ENCODE measurements at regions not wholly inside any gene's neighbourhood (a gene's known extent, or its start where the extent isn't known, plus 50 kb on each side); places are given as distances from the start of the nearest gene placed in this dataset.

DNA sequence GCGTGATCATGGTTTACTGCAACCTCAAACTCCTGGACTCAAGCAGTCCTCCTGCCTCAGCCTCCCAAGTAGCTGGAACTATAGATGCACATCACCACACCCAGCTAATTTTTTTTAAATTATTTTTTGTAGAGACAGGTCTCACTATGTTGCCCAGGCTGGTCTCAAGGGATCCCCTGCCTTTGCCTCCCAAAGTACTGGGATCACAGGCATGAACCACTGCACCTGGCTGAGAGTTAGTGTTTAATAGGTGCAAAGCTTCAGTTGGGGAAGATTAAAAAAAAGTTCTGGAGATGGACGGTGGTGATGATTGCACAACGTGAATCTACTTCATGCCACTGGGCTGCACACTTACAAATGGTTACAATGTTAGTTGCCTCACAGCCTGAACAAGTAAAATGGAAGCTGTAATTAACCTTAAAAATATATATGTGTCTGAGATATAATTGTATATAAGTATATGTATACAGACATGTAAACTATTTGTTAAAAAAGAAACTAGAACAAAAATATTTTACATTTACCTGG, 106.4 kb upstream of the ZNF438 start:
- DNase-seq (ENCODE audit: low spot score): no peak
- in situ Hi-C loops (cut with MboI; ENCODE audit: low pct_unique_long_range_greater_than_20kb, low sequenced_read_pairs, unreplicated experiment): no loop called here

DNA sequence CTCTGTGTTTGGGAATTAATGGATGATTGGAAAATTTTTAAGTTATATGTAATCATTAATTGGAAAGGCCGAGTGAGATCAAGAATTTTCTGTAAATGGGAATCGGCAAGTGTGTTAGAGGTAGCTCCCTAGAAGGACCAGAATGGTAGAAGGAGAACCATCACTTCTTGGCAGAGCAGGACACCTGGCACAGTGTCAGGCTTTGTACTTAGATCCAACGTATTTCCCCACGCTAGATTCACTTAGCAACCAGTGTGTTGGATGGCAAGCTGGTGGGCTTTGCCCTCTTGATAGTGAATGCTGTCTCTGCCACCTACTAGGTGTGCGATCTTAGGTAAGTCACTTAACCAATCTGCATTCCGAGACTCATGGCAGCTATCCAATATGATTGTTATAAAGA, 107.8 kb upstream of the ZNF438 start:
- in situ Hi-C loops (cut with MboI; ENCODE audit: low pct_unique_long_range_greater_than_20kb, low sequenced_read_pairs, unreplicated experiment): no loop called here
- DNase-seq (ENCODE audit: low spot score): no peak
- TF ChIP-seq, protein P1, sequence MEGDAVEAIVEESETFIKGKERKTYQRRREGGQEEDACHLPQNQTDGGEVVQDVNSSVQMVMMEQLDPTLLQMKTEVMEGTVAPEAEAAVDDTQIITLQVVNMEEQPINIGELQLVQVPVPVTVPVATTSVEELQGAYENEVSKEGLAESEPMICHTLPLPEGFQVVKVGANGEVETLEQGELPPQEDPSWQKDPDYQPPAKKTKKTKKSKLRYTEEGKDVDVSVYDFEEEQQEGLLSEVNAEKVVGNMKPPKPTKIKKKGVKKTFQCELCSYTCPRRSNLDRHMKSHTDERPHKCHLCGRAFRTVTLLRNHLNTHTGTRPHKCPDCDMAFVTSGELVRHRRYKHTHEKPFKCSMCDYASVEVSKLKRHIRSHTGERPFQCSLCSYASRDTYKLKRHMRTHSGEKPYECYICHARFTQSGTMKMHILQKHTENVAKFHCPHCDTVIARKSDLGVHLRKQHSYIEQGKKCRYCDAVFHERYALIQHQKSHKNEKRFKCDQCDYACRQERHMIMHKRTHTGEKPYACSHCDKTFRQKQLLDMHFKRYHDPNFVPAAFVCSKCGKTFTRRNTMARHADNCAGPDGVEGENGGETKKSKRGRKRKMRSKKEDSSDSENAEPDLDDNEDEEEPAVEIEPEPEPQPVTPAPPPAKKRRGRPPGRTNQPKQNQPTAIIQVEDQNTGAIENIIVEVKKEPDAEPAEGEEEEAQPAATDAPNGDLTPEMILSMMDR (IDR thresholded peaks at IDR 0.05; ENCODE audit: extremely low read depth, insufficient read depth, missing control alignments): no peak

More for the DNA sequence above, 106.4 kb upstream of the ZNF438 start:
- TF ChIP-seq, protein P1 (IDR thresholded peaks at IDR 0.05; ENCODE audit: extremely low read depth, insufficient read depth, missing control alignments): no peak

DNA sequence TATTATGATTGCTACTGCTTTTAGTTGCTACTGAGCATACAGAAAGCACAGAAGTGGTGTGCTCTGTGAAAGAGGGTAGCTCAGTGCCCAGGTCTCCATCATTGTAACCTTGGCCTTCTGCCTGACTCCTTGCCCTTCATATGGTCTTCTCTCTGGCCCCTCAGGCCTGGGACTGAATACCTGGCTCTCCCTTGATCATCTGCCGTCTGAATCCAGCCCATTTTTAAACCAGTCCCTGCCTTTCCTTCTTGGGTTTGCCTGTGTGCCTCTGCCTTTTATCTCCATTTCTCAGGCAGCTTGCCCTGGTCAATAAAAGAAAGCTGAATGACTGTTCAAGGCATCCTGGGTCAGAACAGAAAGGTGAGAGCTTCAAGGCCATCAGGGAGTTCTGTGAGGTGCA, 109.1 kb upstream of the ZNF438 start:
- DNase-seq (ENCODE audit: low spot score): no peak
- in situ Hi-C loops (cut with MboI; ENCODE audit: low pct_unique_long_range_greater_than_20kb, low sequenced_read_pairs, unreplicated experiment): no loop called here
- TF ChIP-seq, protein P1 (IDR thresholded peaks at IDR 0.05; ENCODE audit: extremely low read depth, insufficient read depth, missing control alignments): no peak

DNA sequence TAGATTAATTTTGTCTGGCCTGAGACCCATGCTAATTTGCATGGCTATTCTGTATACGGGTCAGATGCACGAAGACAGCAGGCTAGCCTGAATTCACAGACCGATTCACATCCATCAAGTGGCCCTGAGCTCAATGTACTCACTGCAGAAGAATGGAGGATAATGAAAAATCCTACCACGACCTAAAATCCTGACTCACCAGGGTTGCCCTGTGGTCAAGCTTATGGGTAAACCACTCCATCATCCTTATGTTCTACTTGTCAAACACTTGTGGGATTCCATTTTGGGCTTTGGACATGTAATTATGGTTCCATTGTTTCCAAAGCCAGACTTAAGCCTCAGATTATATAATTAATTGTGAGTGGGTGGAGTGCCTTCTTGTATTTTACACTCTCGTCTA, 110.4 kb upstream of the ZNF438 start:
- no peak for DNase-seq (ENCODE audit: low spot score)
- TF ChIP-seq, protein P1 (IDR thresholded peaks at IDR 0.05; ENCODE audit: extremely low read depth, insufficient read depth, missing control alignments): no peak
- in situ Hi-C loops (cut with MboI; ENCODE audit: low pct_unique_long_range_greater_than_20kb, low sequenced_read_pairs, unreplicated experiment): no loop called here

DNA sequence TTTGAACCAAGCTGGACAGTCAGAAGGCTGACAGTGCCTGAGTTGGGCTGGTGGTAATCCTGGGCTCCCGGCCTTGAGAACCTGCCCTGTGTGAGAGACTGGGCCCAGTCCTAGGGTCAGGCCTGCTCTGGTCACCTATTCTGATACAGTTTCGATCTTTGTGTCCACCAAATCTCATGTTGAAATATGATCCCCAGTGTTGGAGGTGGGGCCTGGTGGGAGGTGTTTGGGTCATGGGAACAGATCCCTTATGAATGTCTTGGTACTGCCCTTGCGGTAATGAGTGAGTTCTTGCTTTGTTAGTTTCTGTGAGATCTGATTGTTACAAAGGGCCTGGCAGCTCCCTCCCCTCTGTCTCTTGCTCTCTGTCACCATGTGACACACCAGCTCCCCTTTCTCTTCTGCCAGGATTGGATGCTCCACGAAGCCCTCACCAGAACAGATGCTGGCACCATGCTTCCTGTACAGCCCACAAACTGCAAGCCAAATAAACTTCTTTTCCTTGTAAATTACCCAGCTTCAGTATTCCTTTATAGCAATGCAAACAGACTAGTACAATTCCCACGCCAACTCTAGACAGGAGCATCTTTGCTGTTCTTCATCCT, 111.8 kb upstream of the ZNF438 start:
- no peak for DNase-seq (ENCODE audit: low spot score)
- TF ChIP-seq, protein P1 (IDR thresholded peaks at IDR 0.05; ENCODE audit: extremely low read depth, insufficient read depth, missing control alignments): no peak
- in situ Hi-C loops (cut with MboI; ENCODE audit: low pct_unique_long_range_greater_than_20kb, low sequenced_read_pairs, unreplicated experiment): no loop called here

DNA sequence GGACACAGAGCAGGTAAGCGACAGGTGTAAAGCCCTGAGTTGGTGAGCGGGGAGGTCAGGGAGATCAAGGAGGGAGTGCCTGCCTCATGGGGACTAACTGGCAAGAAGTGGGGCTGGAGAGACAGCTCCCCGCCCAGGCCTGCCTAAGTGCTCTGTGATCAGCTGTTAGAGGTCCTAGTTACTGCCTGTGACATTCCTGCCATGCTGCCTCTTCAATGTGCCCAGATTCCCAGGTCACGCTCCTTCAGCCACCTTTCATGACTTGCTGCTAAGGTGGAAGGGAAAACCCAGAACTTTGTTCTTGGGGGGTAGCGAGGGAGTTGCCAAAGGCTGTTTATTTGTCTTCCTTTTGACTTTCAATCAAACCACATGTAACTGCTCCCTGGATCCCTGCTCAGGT, 114.3 kb upstream of the ZNF438 start:
- in situ Hi-C loops (cut with MboI; ENCODE audit: low pct_unique_long_range_greater_than_20kb, low sequenced_read_pairs, unreplicated experiment): no loop called here
- TF ChIP-seq, protein P1 (IDR thresholded peaks at IDR 0.05; ENCODE audit: extremely low read depth, insufficient read depth, missing control alignments): no peak
- DNase-seq (ENCODE audit: low spot score): no peak

Measured in GM13977 (cell line).